ENCODE measurements at regions not wholly inside any gene's neighbourhood (a gene's known extent, or its start where the extent isn't known, plus 50 kb on each side); places are given as distances from the start of the nearest gene placed in this dataset.
"Not testable (repeated sequence)": the region's sequence is repeated elsewhere in the genome, so short reads cannot be mapped to it uniquely, and the experiment has no call there.

- no peaks in the 10 kb centered on the region for H3K9me2 ChIP-seq (ENCODE audit: insufficient read depth)
- H3K79me2 ChIP-seq (ENCODE audit: insufficient read depth), result no peaks in the 10 kb centered on the region
- no peak overlapping the region for H2AFZ ChIP-seq
- H3K9me3 ChIP-seq (ENCODE audit: low read depth), result no peaks in the 10 kb centered on the region
- H3F3A ChIP-seq (ENCODE audit: insufficient read depth), result no peaks in the 10 kb centered on the region
- H3K4me1 ChIP-seq (ENCODE audit: insufficient read depth), result no peaks in the 10 kb centered on the region
- no peaks in the 10 kb centered on the region for H3K27me3 ChIP-seq (replicated peaks; ENCODE audit: insufficient read depth)
- H3K4me2 ChIP-seq (ENCODE audit: unreplicated experiment), result no peak overlapping the region
- H3K9ac ChIP-seq, result no peak overlapping the region
- no peaks in the 10 kb centered on the region for H4K20me1 ChIP-seq (ENCODE audit: insufficient read depth)
- no peak for TF ChIP-seq EZH2 (IDR thresholded peaks at IDR 0.05; ENCODE audit: insufficient read depth, poor library complexity, severe bottlenecking)
- TF ChIP-seq EZH2phosphoT487 (IDR thresholded peaks at IDR 0.05; ENCODE audit: insufficient read depth, low read depth), result no peak
- H3K36me3 ChIP-seq (ENCODE audit: low read depth), result no peaks in the 10 kb centered on the region
- no peak overlapping the region for H3K27ac ChIP-seq
- WGBS, 2 experiments (ENCODE audit: low coverage in 1 of 2, low lambda C conversion rate in 2 of 2, missing lambda C conversion rate in 2 of 2), result 42 to 52% methylated on average over 10 of the region's 10 CpGs
- in situ Hi-C loops (cut with MboI), result no loop called here
- H3K4me3 ChIP-seq, result no peak overlapping the region
- no peak for DNase-seq
Observed at GRCh38 chr10:130970341-130971122, 341.0 kb downstream of the TCERG1L start.

- in situ Hi-C loops (cut with MboI), result no loop called here
- no peaks in the 10 kb centered on the region for H3K79me2 ChIP-seq (ENCODE audit: insufficient read depth)
- DNase-seq, result no peak
- no peaks in the 10 kb centered on the region for H3K36me3 ChIP-seq (ENCODE audit: low read depth)
- H3K9ac ChIP-seq, result no peak overlapping the region
- no peaks in the 10 kb centered on the region for H3K9me3 ChIP-seq (ENCODE audit: low read depth)
- WGBS, 2 experiments (ENCODE audit: low coverage in 1 of 2, low lambda C conversion rate in 2 of 2, missing lambda C conversion rate in 2 of 2), result 30 to 32% methylated on average over 8 of the region's 8 CpGs
- H2AFZ ChIP-seq, result no peak overlapping the region
- H3K27ac ChIP-seq, result no peak overlapping the region
- TF ChIP-seq EZH2 (IDR thresholded peaks at IDR 0.05; ENCODE audit: insufficient read depth, poor library complexity, severe bottlenecking) (no peak), EZH2phosphoT487 (IDR thresholded peaks at IDR 0.05; ENCODE audit: insufficient read depth, low read depth) (no peak)
- no peaks in the 10 kb centered on the region for H3K4me1 ChIP-seq (ENCODE audit: insufficient read depth)
- H3K9me2 ChIP-seq (ENCODE audit: insufficient read depth), result no peaks in the 10 kb centered on the region
- no peak overlapping the region for H3K4me2 ChIP-seq (ENCODE audit: unreplicated experiment)
- H3K27me3 ChIP-seq (replicated peaks; ENCODE audit: insufficient read depth), result no peaks in the 10 kb centered on the region
- no peaks in the 10 kb centered on the region for H3F3A ChIP-seq (ENCODE audit: insufficient read depth)
- H4K20me1 ChIP-seq (ENCODE audit: insufficient read depth), result no peaks in the 10 kb centered on the region
- no peak overlapping the region for H3K4me3 ChIP-seq
Observed at GRCh38 chr10:130971123-130971435, 340.4 kb downstream of the TCERG1L start.

GRCh38 chr10:130973127-130973839, 338.2 kb downstream of the TCERG1L start:
- Histone ChIP-seq H3K4me1 (ENCODE audit: insufficient read depth) (no peaks in the 10 kb centered on the region), H3K36me3 (ENCODE audit: low read depth) (no peaks in the 10 kb centered on the region), H3K27me3 (replicated peaks; ENCODE audit: insufficient read depth) (no peaks in the 10 kb centered on the region), H3K9ac (no peak overlapping the region), H4K20me1 (ENCODE audit: insufficient read depth) (no peaks in the 10 kb centered on the region), H3K79me2 (ENCODE audit: insufficient read depth) (no peaks in the 10 kb centered on the region), H3F3A (ENCODE audit: insufficient read depth) (no peaks in the 10 kb centered on the region), H3K4me2 (ENCODE audit: unreplicated experiment) (no peak overlapping the region), H2AFZ (no peak overlapping the region), H3K9me3 (ENCODE audit: low read depth) (no peaks in the 10 kb centered on the region), H3K27ac (no peak overlapping the region), H3K4me3 (no peak overlapping the region), H3K9me2 (ENCODE audit: insufficient read depth) (no peaks in the 10 kb centered on the region)
- no peak for DNase-seq
- in situ Hi-C loops (cut with MboI), result no loop called here
- 31 to 35% methylated on average over 16 of the region's 16 CpGs for WGBS, 2 experiments (ENCODE audit: low coverage in 1 of 2, low lambda C conversion rate in 2 of 2, missing lambda C conversion rate in 2 of 2)
- TF ChIP-seq EZH2 (IDR thresholded peaks at IDR 0.05; ENCODE audit: insufficient read depth, poor library complexity, severe bottlenecking) (no peak), EZH2phosphoT487 (IDR thresholded peaks at IDR 0.05; ENCODE audit: insufficient read depth, low read depth) (no peak)

GRCh38 chr10:130974166-130974565, 337.4 kb downstream of the TCERG1L start:
- Histone ChIP-seq H3F3A (ENCODE audit: insufficient read depth) (no peaks in the 10 kb centered on the region), H2AFZ (no peak overlapping the region), H3K36me3 (ENCODE audit: low read depth) (no peaks in the 10 kb centered on the region), H3K9me3 (ENCODE audit: low read depth) (no peaks in the 10 kb centered on the region), H3K4me3 (no peak overlapping the region), H3K27ac (no peak overlapping the region), H3K9me2 (ENCODE audit: insufficient read depth) (no peaks in the 10 kb centered on the region), H3K79me2 (ENCODE audit: insufficient read depth) (no peaks in the 10 kb centered on the region), H3K27me3 (replicated peaks; ENCODE audit: insufficient read depth) (no peaks in the 10 kb centered on the region), H3K4me2 (ENCODE audit: unreplicated experiment) (no peak overlapping the region), H3K9ac (no peak overlapping the region), H3K4me1 (ENCODE audit: insufficient read depth) (no peaks in the 10 kb centered on the region), H4K20me1 (ENCODE audit: insufficient read depth) (no peaks in the 10 kb centered on the region)
- 5 to 10% methylated on average over 8 of the region's 8 CpGs for WGBS, 2 experiments (ENCODE audit: low coverage in 1 of 2, low lambda C conversion rate in 2 of 2, missing lambda C conversion rate in 2 of 2)
- no peak for DNase-seq
- in situ Hi-C loops (cut with MboI), result no loop called here
- TF ChIP-seq EZH2 (IDR thresholded peaks at IDR 0.05; ENCODE audit: insufficient read depth, poor library complexity, severe bottlenecking) (no peak), EZH2phosphoT487 (IDR thresholded peaks at IDR 0.05; ENCODE audit: insufficient read depth, low read depth) (no peak)

GRCh38 chr10:130975351-130975750, 336.2 kb downstream of the TCERG1L start:
- H3K27me3 ChIP-seq (replicated peaks; ENCODE audit: insufficient read depth); H3K27ac ChIP-seq; H3K4me3 ChIP-seq; DNase-seq; H3K4me2 ChIP-seq (ENCODE audit: unreplicated experiment); H3K9ac ChIP-seq; H3K4me1 ChIP-seq (ENCODE audit: insufficient read depth); H3K79me2 ChIP-seq (ENCODE audit: insufficient read depth); in situ Hi-C loops (cut with MboI); H2AFZ ChIP-seq; H3F3A ChIP-seq (ENCODE audit: insufficient read depth); H4K20me1 ChIP-seq (ENCODE audit: insufficient read depth); H3K9me3 ChIP-seq (ENCODE audit: low read depth); H3K9me2 ChIP-seq (ENCODE audit: insufficient read depth); H3K36me3 ChIP-seq (ENCODE audit: low read depth): not testable (repeated sequence)
- 30 to 46% methylated on average over 9 of the region's 9 CpGs for WGBS, 2 experiments (ENCODE audit: low coverage in 1 of 2, low lambda C conversion rate in 2 of 2, missing lambda C conversion rate in 2 of 2)

Measured in GM23248 (cell line).